HEK293 (cell line): ENCODE measurements at regions not wholly inside any gene's neighbourhood (a gene's known extent, or its start where the extent isn't known, plus 50 kb on each side); places are given as distances from the start of the nearest gene placed in this dataset.

Experiments
- CTCF ChIA-PET: fragments of 350-600 bp; formaldehyde crosslinking; extraction: SDS; loops from one replicate; lab custom pipeline; 2021; ENCODE audit warnings: antibody characterized with exemption; lab: Yijun Ruan, JAX
- POLR2A ChIA-PET: fragments of 300-600 bp; formaldehyde crosslinking; extraction: SDS; loops from one replicate; lab custom pipeline; 2020; ENCODE audit warnings: antibody characterized with exemption, inconsistent platforms; lab: Yijun Ruan, JAX
- H3K27ac ChIP-seq: fragments of 200-500 bp; sonication (Bioruptor generic); 2 replicates; pipeline ENCODE4 v1.5.1; 2014; ENCODE audit warnings: low read depth, low read length, control low read depth, inconsistent platforms; ENCODE audit errors: extremely low read depth
- H3K36me3 ChIP-seq, 2 experiments: fragments of 200-500 bp in 1 of 2; sonication (Bioruptor generic) in 1 of 2; 1 replicate in 1 of 2; 2 replicates in 1 of 2; pipeline ENCODE4 v1.5.1; 2014 to 2017; ENCODE audit warnings: inconsistent platforms in 2 of 2, low read length in 2 of 2; ENCODE audit not compliant: control insufficient read depth in 2 of 2, insufficient read depth in 1 of 2
- H3K4me1 ChIP-seq: fragments of 200-500 bp; sonication (Bioruptor generic); 2 replicates; pipeline ENCODE4 v1.5.1; 2014; ENCODE audit warnings: mild to moderate bottlenecking, low read length, inconsistent platforms; ENCODE audit not compliant: control insufficient read depth, insufficient read depth
- H3K4me3 ChIP-seq: 2 replicates; pipeline ENCODE4 v1.5.1; 2011; ENCODE audit warnings: low read depth, mild to moderate bottlenecking, control low read depth, low read length, moderate library complexity
- H3K9me3 ChIP-seq: fragments of 200-500 bp; sonication (Bioruptor generic); 2 replicates; pipeline ENCODE4 v1.5.1; 2014; ENCODE audit warnings: low read depth, low read length, inconsistent platforms; ENCODE audit not compliant: control insufficient read depth, insufficient read depth
- GLIS2 ChIP-seq: fragments of 450-650 bp; formaldehyde crosslinking; IDR thresholded peaks from 2 replicates; pipeline ENCODE4 v1.5.1; 2016; ENCODE audit warnings: missing biosample characterization, missing genetic modification characterization
- MEIS1 ChIP-seq: sonication (generic); formaldehyde crosslinking; IDR thresholded peaks from 2 replicates; pipeline ENCODE4 v1.8.1; 2022; ENCODE audit warnings: missing genetic modification reagents, mild to moderate bottlenecking, borderline replicate concordance
- TSHZ1 ChIP-seq: fragments of 450-650 bp; formaldehyde crosslinking; IDR thresholded peaks from 2 replicates; pipeline ENCODE4 v1.5.1; 2016; ENCODE audit warnings: missing biosample characterization, missing genetic modification characterization, borderline replicate concordance
- YY2 ChIP-seq: fragments of 450-650 bp; formaldehyde crosslinking; IDR thresholded peaks from 2 replicates; pipeline ENCODE4 v1.5.1; 2016; ENCODE audit warnings: missing biosample characterization, missing genetic modification characterization
- ZBTB1 ChIP-seq: fragments of 450-650 bp; formaldehyde crosslinking; IDR thresholded peaks from 2 replicates; pipeline ENCODE4 v1.5.1; 2016; ENCODE audit warnings: missing biosample characterization, missing genetic modification characterization
- ZBTB10 ChIP-seq: fragments of 450-650 bp; formaldehyde crosslinking; IDR thresholded peaks from 2 replicates; pipeline ENCODE4 v1.5.1; 2016; ENCODE audit warnings: missing biosample characterization, missing genetic modification characterization
- ZBTB48 ChIP-seq: fragments of 450-650 bp; formaldehyde crosslinking; IDR thresholded peaks from 2 replicates; pipeline ENCODE4 v1.5.1; 2016; ENCODE audit warnings: missing biosample characterization, missing genetic modification characterization
- ZNF121 ChIP-seq: fragments of 450-650 bp; formaldehyde crosslinking; IDR thresholded peaks from 2 replicates; pipeline ENCODE4 v1.5.1; 2016; ENCODE audit warnings: missing biosample characterization, missing genetic modification characterization
- ZNF214 ChIP-seq: fragments of 450-650 bp; formaldehyde crosslinking; IDR thresholded peaks from 2 replicates; pipeline ENCODE4 v1.5.1; 2017; ENCODE audit warnings: missing biosample characterization, mild to moderate bottlenecking, missing genetic modification characterization, borderline replicate concordance
- ZNF223 ChIP-seq: fragments of 450-650 bp; formaldehyde crosslinking; IDR thresholded peaks from 2 replicates; pipeline ENCODE4 v1.5.1; 2016; ENCODE audit warnings: missing biosample characterization, missing genetic modification characterization
- ZNF341 ChIP-seq: fragments of 450-650 bp; formaldehyde crosslinking; IDR thresholded peaks from 2 replicates; pipeline ENCODE4; 2016; ENCODE audit warnings: low read depth, missing biosample characterization, missing genetic modification characterization
- ZNF362 ChIP-seq: fragments of 450-650 bp; formaldehyde crosslinking; IDR thresholded peaks from 2 replicates; pipeline ENCODE4 v1.5.1; 2016; ENCODE audit warnings: missing biosample characterization, missing genetic modification characterization
- ZNF416 ChIP-seq: fragments of 450-650 bp; formaldehyde crosslinking; IDR thresholded peaks from 2 replicates; pipeline ENCODE4 v1.5.1; 2016; ENCODE audit warnings: missing biosample characterization, missing genetic modification characterization
- ZNF549 ChIP-seq: fragments of 450-650 bp; IDR thresholded peaks from 2 replicates; pipeline ENCODE4 v1.5.1; 2018; ENCODE audit warnings: missing biosample characterization, missing genetic modification characterization, mild to moderate bottlenecking, inconsistent platforms, moderate library complexity
- ZNF571 ChIP-seq: fragments of 450-650 bp; formaldehyde crosslinking; IDR thresholded peaks from 2 replicates; pipeline ENCODE4 v1.5.0; 2017; ENCODE audit warnings: missing biosample characterization, missing genetic modification characterization
- ZNF624 ChIP-seq: fragments of 450-650 bp; formaldehyde crosslinking; IDR thresholded peaks from 2 replicates; pipeline ENCODE4 v1.5.1; 2017; ENCODE audit warnings: missing biosample characterization, missing genetic modification characterization
- ZNF645 ChIP-seq: fragments of 450-650 bp; formaldehyde crosslinking; IDR thresholded peaks from 2 replicates; pipeline ENCODE4; 2016; ENCODE audit warnings: missing biosample characterization, missing genetic modification characterization

- no peak overlapping the region for H3K4me3 ChIP-seq
- no peaks in the 10 kb centered on the region for H3K36me3 ChIP-seq
- CTCF ChIA-PET = no interaction called here
- H3K9me3 ChIP-seq = no peaks in the 10 kb centered on the region
- POLR2A ChIA-PET = no interaction called here
- no peak for TF ChIP-seq ZBTB1
- TF ChIP-seq TSHZ1 (tag by site-specific recombination) = no peak
- no peak for TF ChIP-seq ZNF341 (tag by site-specific recombination)
- no peak for TF ChIP-seq ZBTB10
- TF ChIP-seq GLIS2 (tag by site-specific recombination) = no peak
- no peak for TF ChIP-seq ZNF121 (tag by site-specific recombination)
- TF ChIP-seq ZNF214 (tag by site-specific recombination) = no peak
- TF ChIP-seq ZNF549 (tag by site-specific recombination) = no peak
- TF ChIP-seq ZBTB48 (tag by site-specific recombination) = no peak
- TF ChIP-seq MEIS1 (CRISPR knock-in tag) = no peak
- no peak for TF ChIP-seq YY2 (tag by site-specific recombination)
- no peaks in the 10 kb centered on the region for H3K4me1 ChIP-seq
- no peak overlapping the region for H3K27ac ChIP-seq
Observed at GRCh38 chr3:74347563-74348268, 266.7 kb downstream of the CNTN3 start.

GRCh38 chr3:74346896-74347295, 267.6 kb downstream of the CNTN3 start:
- ChIA-PET POLR2A (no interaction called here), CTCF (interaction anchor here (0.7 kb wide), 1 partner anchor 481 kb away, joined by 3 read pairs; no protein-coding TSS in a partner anchor)
- TF ChIP-seq ZNF362 (tag by site-specific recombination) = no peak
- TF ChIP-seq ZNF571 = no peak
- TF ChIP-seq ZNF624 (tag by site-specific recombination) = no peak
- no peak for TF ChIP-seq ZNF416
- TF ChIP-seq ZNF645 = no peak
- TF ChIP-seq ZNF121 (tag by site-specific recombination) = no peak
- no peak for TF ChIP-seq ZNF223 (tag by site-specific recombination)
- Histone ChIP-seq H3K27ac (no peak overlapping the region), H3K4me1 (no peaks in the 10 kb centered on the region), H3K4me3 (no peak overlapping the region), H3K9me3 (no peaks in the 10 kb centered on the region), H3K36me3 (no peaks in the 10 kb centered on the region)
